Neural progenitor cell (in vitro differentiated cells): ENCODE measurements at regions not wholly inside any gene's neighbourhood (a gene's known extent, or its start where the extent isn't known, plus 50 kb on each side); places are given as distances from the start of the nearest gene placed in this dataset.

ENCODE experiments used
- EZH2 ChIP-seq: fragments of 200-600 bp; sonication (generic); IDR thresholded peaks from 2 replicates; pipeline ENCODE4 v1.6.1; 2017; ENCODE audit warnings: antibody characterized with exemption, mild to moderate bottlenecking, moderate library complexity
- EZH2phosphoT487 ChIP-seq: fragments of 200-600 bp; sonication (generic); IDR thresholded peaks from 2 replicates; pipeline ENCODE4 v1.6.1; 2017; ENCODE audit warnings: antibody characterized with exemption
- TF ChIP-seq, protein P1 (sequence below): fragments of 200-600 bp; sonication (generic); IDR thresholded peaks from 2 replicates; pipeline ENCODE4 v1.5.1; 2017; ENCODE audit warnings: antibody characterized with exemption, mild to moderate bottlenecking

DNA sequence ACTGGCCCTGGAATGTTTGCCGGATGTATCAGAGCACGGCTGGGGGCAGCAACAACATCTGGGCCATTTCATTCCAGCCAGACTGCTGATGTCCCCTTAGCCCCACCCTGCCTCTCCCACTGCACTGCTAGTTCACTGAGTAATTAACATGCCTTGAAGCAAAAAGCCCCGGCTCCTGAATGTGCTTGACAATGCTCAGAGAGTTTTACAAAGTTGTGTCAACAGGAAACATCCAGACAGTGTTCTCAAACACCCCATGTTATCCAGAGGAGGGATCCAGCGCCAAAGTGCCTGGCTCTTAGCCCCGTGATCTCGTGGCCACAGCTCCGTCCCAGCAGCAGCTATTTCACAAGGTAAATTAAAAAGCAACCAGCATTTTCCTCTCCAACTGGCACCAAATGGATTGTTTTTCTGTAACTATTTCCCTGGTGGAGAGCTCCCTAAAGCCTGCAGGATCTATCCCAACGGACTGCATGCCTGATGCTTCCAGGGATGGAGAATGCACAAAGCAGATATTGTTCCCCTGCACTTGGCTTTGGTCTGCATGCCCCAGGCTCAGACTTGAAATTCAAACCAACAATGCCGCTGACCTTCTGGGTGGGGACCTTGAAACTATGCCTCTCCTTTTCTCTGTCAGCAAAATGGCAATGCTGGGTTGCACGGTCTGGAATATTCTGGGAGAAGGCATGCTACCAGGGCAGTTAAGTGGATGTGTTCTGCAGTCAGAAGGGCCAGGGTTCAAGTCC, 115.6 kb upstream of the CDH5 start:
- TF ChIP-seq, protein P1, sequence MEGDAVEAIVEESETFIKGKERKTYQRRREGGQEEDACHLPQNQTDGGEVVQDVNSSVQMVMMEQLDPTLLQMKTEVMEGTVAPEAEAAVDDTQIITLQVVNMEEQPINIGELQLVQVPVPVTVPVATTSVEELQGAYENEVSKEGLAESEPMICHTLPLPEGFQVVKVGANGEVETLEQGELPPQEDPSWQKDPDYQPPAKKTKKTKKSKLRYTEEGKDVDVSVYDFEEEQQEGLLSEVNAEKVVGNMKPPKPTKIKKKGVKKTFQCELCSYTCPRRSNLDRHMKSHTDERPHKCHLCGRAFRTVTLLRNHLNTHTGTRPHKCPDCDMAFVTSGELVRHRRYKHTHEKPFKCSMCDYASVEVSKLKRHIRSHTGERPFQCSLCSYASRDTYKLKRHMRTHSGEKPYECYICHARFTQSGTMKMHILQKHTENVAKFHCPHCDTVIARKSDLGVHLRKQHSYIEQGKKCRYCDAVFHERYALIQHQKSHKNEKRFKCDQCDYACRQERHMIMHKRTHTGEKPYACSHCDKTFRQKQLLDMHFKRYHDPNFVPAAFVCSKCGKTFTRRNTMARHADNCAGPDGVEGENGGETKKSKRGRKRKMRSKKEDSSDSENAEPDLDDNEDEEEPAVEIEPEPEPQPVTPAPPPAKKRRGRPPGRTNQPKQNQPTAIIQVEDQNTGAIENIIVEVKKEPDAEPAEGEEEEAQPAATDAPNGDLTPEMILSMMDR, result no peak
- TF ChIP-seq EZH2phosphoT487, result no peak
- no peak for TF ChIP-seq EZH2
